ENCODE measurements at regions not wholly inside any gene's neighbourhood (a gene's known extent, or its start where the extent isn't known, plus 50 kb on each side); places are given as distances from the start of the nearest gene placed in this dataset.

DNA sequence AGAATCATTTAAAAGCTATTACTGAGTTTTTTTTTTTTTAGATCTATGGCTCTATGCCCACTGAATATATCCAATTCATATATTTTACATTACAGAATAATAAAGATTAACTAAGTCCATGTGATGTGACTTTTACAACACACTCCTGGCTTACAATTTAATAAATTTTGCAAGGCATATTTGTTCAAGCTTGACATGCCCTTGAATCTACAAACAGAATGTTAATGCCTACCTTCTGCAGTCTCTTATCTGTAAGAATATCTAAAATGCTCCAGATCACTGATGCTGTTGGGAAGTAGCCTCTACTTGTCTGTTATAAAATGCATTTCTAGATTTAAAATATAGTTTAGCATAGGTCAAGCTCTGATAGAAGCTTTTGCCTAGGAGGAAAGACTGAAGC is 100.7 kb upstream of the RASGEF1B start:
- no peak for DNase-seq

- no peak for DNase-seq
Measured at GRCh38 chr4:81571105-81571504, 99.4 kb upstream of the RASGEF1B start.

DNA sequence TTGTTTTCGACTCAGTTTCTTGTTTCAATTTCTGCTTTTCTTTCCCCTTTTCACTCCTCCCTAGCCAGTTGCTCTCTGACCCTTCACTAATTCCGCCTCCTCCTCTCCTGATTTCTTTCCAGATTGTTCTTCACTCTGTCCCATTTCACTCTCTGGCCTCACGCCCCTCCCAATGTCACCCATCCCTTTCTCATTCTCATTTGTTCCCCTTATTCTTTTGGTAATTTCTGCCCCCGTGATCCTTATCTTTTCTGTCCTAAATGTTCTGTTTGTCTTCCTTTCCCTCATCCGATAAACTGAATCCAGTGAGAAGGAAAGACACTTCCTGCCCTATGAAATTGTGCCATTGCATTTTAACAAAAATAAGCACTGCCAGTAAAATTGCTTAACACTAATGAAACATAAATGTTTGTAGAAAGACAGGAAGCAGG is 94.5 kb upstream of the RASGEF1B start:
- DNase-seq = no peak

DNA sequence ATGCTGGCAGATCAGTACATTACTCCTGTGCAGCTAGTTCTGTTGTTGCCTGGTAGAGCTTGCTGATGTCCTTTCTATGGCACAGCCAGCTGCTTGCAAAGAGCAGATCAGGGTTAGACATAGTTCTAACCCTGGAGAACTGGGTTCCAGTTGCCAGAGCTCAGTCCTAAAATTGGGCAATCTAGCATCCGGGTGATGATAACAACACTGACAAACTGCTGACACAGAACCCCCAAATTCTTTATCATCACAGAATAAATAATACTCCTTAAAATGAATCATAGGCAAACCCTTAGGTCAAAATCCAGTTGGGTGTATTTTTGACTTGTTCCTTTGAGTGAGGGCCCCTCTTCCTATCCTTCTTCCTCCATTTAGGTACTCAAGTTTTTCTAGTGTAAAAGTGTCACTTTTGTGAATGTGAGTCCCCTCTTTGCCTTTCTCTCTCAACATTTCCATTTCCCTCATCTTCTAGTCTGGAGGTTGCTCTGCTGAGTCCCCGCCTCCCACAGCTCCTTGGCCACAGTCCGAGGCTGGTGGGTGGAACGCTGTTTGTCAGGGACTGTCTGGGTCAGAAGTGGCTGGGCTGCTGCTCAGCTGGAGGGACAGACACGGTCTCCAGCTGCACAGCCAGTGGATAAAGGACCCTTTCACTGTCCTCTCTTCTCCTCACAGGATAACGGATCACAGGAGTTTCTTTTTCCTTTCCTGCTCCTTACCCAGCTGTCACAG is 93.6 kb upstream of the RASGEF1B start:
- no peak for DNase-seq

DNA sequence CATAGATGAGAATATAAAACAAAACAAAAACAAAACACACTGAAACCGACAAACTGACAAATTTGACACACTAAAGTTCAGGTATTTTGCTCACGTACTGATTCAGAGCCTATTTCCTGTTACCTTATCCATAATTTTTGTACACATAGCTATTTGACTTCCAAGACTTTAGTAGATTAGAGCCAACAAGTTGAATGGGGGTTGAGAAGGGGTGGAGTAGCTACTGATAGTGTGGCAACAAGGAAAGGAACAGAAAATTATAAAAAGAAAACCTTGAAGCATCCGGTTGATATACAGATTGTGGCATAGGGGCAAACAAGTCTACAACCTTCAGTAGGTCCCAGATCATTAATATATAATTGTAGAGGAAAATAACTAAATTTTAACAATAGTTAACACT is 92.3 kb upstream of the RASGEF1B start:
- no peak for DNase-seq

GRCh38 chr4:81562093-81562492 is 90.4 kb upstream of the RASGEF1B start:
- DNase-seq = no peak

DNA sequence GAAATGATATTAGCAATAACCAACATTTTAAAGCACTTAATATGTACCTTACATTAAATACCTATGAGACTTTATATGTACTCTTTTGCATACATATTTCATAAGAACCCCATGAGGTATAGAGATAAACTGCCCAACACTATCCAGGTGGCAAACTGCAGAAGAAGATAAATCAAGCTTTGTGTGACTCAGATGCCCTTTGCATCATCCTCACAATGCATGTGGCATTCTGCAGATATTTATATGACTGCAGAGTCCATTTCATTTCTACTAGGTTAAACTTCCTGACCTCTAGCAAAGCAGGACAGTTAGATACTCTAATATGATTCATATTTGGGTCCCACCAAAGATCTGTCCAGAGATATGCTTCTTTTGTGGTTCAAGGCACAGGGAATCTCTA is 85.6 kb upstream of the RASGEF1B start:
- DNase-seq = no peak

GRCh38 chr4:81555489-81555888 is 83.8 kb upstream of the RASGEF1B start:
- no peak for DNase-seq

GRCh38 chr4:81552086-81552485 is 80.4 kb upstream of the RASGEF1B start:
- no peak for DNase-seq

GRCh38 chr4:81550388-81550859 is 78.7 kb upstream of the RASGEF1B start:
- no peak for DNase-seq

DNA sequence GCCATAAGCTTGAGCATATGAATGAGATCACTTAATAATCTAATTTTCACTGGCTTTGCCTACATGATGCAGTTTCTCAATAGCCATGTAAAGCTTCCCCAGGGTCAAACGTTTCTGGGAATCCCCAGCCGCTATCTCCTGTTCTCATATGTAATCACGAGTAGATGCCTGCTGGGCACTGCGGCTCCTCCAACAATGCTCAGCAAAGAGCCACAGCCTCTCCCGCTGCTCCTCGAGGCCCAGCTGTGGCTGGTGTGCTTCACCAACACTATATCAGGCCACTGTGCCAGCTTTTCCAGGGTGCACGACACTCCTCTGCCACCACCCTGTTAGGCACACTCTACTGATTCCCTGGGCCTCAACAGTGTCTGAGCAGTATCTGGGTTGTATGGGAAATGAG is 78.3 kb upstream of the RASGEF1B start:
- DNase-seq = no peak

- no peak for DNase-seq
Measured at GRCh38 chr4:81546777-81547176, 75.1 kb upstream of the RASGEF1B start.

DNA sequence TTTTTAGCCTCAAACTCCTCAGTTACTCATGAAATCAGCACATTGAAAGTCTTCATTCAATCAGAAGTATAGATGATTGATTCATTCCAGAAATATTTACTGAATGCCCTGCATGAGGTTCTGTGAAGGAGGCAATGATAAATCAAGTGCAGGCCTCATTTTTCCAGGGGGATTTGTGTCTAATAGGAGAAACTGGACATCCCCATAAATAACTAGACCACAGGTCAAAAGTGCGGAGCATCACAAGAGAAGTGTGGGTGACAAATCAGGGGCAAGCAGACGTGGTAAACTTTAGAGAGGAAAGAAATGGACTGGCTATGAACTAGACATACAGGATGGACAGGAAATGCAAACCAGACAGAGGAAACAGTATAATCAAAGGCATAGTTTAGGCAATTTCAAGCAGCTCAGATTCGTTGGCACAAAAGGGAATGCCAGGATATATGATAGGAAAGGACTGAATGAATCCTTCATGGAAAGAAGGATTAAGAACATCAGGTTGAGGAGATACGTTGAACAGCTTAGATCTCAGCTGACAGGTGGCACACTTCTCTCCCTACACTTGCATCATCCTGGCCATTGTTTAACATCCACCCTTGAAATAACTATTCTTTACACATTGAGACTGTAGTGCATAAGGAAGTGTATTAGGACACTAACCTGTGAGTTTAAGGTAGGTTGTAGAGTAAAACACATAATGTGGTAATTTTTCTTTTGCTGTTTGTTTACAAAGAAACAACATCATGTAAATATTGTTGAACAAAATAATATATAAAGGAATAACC is 69.6 kb upstream of the RASGEF1B start:
- no peak for DNase-seq

GRCh38 chr4:81538716-81539427 is 67.2 kb upstream of the RASGEF1B start:
- DNase-seq = no peak

DNA sequence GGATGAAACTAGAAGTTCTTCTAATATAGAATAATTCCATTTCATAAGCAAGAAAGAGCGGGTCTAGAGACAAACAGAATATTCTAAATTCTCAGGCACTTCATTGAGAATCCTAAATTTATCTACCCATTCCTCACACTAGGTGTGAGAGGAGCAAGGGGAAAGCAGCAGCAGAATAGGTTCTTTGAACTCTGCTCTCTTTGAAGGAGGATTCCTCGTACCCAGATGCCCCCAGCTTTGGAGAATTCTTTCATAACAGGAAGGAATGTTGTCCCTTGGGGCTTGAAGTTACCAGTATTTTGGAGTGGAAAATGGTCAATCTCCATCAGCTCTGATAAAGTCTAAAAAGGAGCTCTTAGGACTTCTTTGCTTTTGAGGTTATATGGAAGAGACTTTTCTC is 59.7 kb upstream of the RASGEF1B start:
- DNase-seq = no peak

GRCh38 chr4:81528979-81529378 is 57.3 kb upstream of the RASGEF1B start:
- DNase-seq = no peak

- no peak for DNase-seq
Measured at GRCh38 chr4:81528200-81528599, 56.5 kb upstream of the RASGEF1B start.

DNA sequence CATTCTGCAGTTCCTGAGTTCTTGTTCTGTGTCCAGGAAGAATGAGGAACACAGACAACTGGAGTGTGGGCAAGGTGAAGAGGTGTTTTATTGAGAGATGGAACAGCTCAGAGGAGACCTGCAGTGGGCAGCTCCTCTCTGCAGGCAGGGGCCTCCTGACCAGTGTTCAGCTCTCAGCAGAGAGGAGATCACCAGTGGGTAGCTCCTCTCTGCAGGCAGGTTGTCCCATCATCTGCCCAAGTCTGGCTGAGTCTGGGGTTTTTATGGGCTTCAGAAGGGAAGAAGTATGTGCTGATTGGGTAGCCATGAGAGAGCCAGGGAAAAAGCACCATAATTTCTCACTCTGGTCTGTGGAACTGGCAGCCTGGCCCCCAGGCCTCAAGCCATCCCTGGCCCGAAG is 56.0 kb upstream of the RASGEF1B start:
- no peak for DNase-seq

DNA sequence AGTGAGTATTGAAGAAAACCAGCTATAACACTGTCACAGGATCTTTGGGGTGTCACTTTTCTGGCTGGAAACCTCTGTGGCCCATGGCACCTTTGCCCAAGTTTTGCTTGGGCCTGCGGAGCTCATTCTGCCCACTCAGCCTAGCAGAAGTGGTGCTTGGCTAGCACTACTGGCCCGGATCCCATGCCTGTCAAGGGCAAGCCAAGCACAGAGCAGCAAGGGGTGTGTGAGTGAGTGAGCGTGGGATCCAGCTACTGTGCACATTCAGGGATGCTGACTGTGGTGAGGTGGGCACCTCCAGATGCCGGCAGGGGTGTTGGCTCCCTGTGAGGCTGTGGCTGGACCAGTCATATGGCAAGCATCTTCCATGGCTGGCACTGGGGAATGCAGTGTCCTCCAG is 55.4 kb upstream of the RASGEF1B start:
- no peak for DNase-seq

GRCh38 chr4:81526706-81527105 is 55.0 kb upstream of the RASGEF1B start:
- no peak for DNase-seq

DNA sequence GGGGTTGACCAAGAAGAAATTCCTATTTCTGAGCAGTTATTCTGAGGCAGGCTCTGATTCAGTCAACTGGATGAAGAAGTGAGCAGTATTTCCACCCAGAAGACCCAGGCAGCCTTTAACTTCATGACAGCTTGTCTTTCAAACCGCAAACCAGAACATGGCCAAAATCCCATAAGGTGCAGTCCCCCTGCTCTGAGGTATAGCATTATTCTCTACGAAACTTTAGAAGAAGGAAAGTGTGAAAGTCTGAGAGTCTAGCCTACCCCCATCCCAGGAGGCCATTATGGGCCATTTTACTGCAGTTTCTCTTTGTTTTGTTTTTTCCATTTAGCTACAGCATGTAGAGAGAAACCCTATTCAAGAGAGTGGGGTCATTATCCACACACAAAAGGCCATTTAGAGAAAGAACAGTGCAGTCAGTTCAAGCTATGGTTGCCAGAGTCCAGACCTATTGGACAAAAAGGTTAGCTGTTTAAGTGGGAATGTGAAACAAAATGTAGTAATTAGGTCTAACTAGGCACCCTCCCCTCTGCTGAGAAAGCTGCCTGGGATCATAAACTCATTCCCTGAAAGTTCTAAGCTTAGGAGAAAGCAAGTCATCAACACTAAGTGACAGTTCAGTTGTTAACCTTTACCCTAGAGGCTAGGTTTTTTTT is 52.1 kb upstream of the RASGEF1B start:
- no peak for DNase-seq

- no peak for DNase-seq
Measured at GRCh38 chr4:81522711-81523110, 51.0 kb upstream of the RASGEF1B start.

- DNase-seq = no peak
Measured at GRCh38 chr4:81521708-81522107, 50.0 kb upstream of the RASGEF1B start.
